ENCODE measurements at regions not wholly inside any gene's neighbourhood (a gene's known extent, or its start where the extent isn't known, plus 50 kb on each side); places are given as distances from the start of the nearest gene placed in this dataset.

- Histone ChIP-seq H3K9me1 (replicated peaks; ENCODE audit: control insufficient read depth, extremely low read depth, insufficient read depth, low read length) (no peaks in the 10 kb centered on the region), H3K4me1 (ENCODE audit: control insufficient read depth, extremely low read depth, insufficient read depth, low read length) (no peaks in the 10 kb centered on the region), H3K79me2 (ENCODE audit: control insufficient read depth, insufficient read depth, low read length) (no peaks in the 10 kb centered on the region), H3K27me3 (ENCODE audit: control insufficient read depth in 2 of 2, insufficient read depth in 2 of 2, low read length in 2 of 2) (peaks cover 0 to 1% of the 10 kb centered on the region in 2 experiments), H4K20me1 (replicated peaks; ENCODE audit: control insufficient read depth, extremely low read depth, insufficient read depth, low read length) (no peaks in the 10 kb centered on the region), H2AFZ (ENCODE audit: low read depth, low read length) (no peak overlapping the region), H3K27ac (ENCODE audit: insufficient read depth, low read depth, low read length) (no peak overlapping the region), H3K9me3 (replicated peaks; ENCODE audit: control insufficient read depth, insufficient read depth, low read length) (no peaks in the 10 kb centered on the region), H3K9ac (replicated peaks; ENCODE audit: extremely low read depth, insufficient read depth, low read length) (no peak overlapping the region), H3K4me3 (replicated peaks in 1 of 3; ENCODE audit: insufficient read depth in 1 of 3, low read depth in 1 of 3, low read length in 3 of 3) (no peak overlapping the region), H3K4me2 (ENCODE audit: insufficient read depth, low read length) (no peak overlapping the region), H3K36me3 (ENCODE audit: control insufficient read depth in 2 of 2, extremely low read depth in 1 of 2, insufficient read depth in 2 of 2, low read length in 2 of 2) (no peaks in the 10 kb centered on the region)
- CTCF ChIA-PET, result no interaction called here
- dilution Hi-C loops (cut with MboI; ENCODE audit: extremely low pct_ligation_motif_present, low sequenced_read_pairs) (no loop called here), intact Hi-C loops (cut with micrococcal nuclease) (no loop called here)
- DNase-seq (ENCODE audit: low read depth, low spot score) (no peak), FAIRE-seq (no peak)
- no peak for TF ChIP-seq MYC (IDR thresholded peaks at IDR 0.05; ENCODE audit: low read depth, low read length)
- no peak for TF ChIP-seq EZH2 (IDR thresholded peaks at IDR 0.05; ENCODE audit: borderline replicate concordance, low read depth, low read length, severe bottlenecking)
- no peak for TF ChIP-seq JUN (IDR thresholded peaks at IDR 0.05; ENCODE audit: borderline replicate concordance, insufficient read depth, insufficient read length, low read depth)
- TF ChIP-seq FOS (IDR thresholded peaks at IDR 0.05; ENCODE audit: borderline replicate concordance, insufficient read depth, low read length), result no peak
- TF ChIP-seq POLR2A (IDR thresholded peaks at IDR 0.05; ENCODE audit: low read depth, low read length), result no peak
- no peak for TF ChIP-seq POLR2AphosphoS5 (IDR thresholded peaks at IDR 0.05; ENCODE audit: insufficient read depth, low read depth, low read length)
- TF ChIP-seq, protein P1, sequence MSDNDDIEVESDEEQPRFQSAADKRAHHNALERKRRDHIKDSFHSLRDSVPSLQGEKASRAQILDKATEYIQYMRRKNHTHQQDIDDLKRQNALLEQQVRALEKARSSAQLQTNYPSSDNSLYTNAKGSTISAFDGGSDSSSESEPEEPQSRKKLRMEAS (IDR thresholded peaks at IDR 0.05; ENCODE audit: insufficient read depth, insufficient read length), result no peak
- TF ChIP-seq, protein P2, sequence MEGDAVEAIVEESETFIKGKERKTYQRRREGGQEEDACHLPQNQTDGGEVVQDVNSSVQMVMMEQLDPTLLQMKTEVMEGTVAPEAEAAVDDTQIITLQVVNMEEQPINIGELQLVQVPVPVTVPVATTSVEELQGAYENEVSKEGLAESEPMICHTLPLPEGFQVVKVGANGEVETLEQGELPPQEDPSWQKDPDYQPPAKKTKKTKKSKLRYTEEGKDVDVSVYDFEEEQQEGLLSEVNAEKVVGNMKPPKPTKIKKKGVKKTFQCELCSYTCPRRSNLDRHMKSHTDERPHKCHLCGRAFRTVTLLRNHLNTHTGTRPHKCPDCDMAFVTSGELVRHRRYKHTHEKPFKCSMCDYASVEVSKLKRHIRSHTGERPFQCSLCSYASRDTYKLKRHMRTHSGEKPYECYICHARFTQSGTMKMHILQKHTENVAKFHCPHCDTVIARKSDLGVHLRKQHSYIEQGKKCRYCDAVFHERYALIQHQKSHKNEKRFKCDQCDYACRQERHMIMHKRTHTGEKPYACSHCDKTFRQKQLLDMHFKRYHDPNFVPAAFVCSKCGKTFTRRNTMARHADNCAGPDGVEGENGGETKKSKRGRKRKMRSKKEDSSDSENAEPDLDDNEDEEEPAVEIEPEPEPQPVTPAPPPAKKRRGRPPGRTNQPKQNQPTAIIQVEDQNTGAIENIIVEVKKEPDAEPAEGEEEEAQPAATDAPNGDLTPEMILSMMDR (IDR thresholded peaks at IDR 0.05; ENCODE audit: extremely low read depth in 1 of 2, insufficient read depth in 1 of 2, low read depth in 1 of 2, low read length in 2 of 2), result no peak
- TF ChIP-seq GATA2 (IDR thresholded peaks at IDR 0.05; ENCODE audit: insufficient read depth, insufficient read length, low read depth, low read length), result no peak
- BruUV-seq (replicated peaks), result no TSS peak
- POLR2A ChIA-PET, result no interaction called here
Measured at GRCh38 chr9:129517006-129517405, 103.9 kb downstream of the C9orf50 start.

Measured in endothelial cell of umbilical vein (primary cell).